Islet precursor cell (in vitro differentiated cells): ENCODE measurements at regions not wholly inside any gene's neighbourhood (a gene's known extent, or its start where the extent isn't known, plus 50 kb on each side); places are given as distances from the start of the nearest gene placed in this dataset.

Experiments used
- DNase-seq: peaks from one replicate; pipeline ENCODE4 v3.0.0-alpha.2; 2018

GRCh38 chr3:163927521-163927920 lies 1150.8 kb downstream of the SI start:
- DNase-seq, result no peak

DNA sequence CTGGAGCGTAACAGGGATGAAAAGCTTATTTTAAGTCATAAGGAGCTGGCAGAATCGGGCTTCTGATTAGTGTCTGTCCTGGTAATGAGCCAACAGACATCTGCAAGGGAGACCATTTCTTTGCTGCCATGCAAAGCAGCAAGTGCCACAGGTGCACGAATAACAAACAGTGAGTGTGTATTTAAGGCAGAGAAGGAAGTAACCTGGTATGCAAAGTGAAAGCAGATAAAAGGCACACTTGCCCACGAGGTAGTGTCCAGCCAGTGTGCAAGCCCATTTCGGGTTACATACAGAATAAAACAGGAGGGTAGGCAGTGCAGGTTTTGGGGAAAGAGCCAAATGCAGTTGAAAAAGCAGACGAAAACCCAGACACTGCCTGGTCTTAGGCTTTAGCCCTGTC lies 1153.7 kb downstream of the SI start:
- DNase-seq, result no peak

DNA sequence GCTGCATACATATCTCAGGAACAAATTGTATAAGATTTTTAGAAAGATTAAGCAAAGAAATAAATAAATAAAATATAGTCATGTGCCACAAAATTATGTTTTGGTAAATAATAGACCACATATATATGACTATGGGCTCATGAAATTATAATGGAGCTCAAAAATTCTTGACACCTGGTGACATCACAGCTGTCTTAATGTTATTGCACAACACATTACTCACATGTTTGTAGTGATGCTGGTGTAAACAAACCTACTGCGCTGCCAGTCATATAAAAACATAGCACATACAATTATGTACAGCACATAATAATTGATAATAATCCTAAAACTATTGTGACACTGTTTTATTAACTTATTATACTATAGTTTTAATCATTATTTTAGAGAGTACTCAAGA lies 1159.1 kb downstream of the SI start:
- no peak for DNase-seq

DNA sequence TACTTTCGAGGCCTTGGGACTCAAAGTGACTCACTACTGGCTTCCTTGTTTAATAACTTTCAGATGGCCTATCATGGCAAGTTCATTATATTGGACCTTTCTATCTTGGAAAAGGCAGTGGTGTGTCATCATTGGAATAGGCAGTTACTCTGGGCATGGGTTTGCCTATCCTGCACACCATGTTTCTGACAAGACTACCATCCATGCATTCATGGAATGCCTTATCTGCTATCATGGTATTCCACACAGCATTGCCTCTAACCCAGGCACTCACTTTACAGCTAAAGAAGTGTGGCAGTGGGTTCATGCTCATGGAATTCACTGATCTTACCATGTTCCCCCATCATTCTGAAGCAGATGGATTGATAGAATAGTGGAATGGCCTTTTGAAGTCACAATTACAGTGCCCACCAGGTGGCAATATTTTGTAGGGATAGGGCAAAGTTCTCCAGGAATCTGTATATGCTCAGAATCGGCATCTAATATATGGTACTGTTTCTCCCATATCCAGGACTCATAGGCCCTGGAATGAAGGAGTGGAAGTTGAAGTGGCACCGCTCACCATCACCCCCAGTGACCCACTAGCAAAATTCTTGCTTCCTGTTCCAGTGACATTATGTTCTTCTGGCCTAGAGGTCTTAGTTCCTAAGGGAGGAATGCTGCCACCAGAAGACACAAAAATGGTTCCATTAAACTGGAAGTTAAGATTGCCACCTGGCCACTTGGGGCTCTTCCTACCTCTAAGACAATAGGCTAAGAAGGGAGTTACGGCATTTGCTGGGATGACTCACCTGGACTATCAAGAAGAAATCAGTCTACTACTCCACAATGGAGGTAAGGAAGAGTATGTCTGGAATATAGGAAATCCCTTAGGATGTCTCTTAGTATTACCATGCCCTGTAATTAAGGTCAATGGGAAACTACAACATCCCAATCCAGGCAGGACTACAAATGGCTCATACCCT lies 1161.4 kb downstream of the SI start:
- no peak for DNase-seq

GRCh38 chr3:163915280-163915679 lies 1163.0 kb downstream of the SI start:
- no peak for DNase-seq

- no peak for DNase-seq
Observed at GRCh38 chr3:163914567-163914966, 1163.7 kb downstream of the SI start.

GRCh38 chr3:163891771-163892170 lies 1186.5 kb downstream of the SI start:
- no peak for DNase-seq

DNA sequence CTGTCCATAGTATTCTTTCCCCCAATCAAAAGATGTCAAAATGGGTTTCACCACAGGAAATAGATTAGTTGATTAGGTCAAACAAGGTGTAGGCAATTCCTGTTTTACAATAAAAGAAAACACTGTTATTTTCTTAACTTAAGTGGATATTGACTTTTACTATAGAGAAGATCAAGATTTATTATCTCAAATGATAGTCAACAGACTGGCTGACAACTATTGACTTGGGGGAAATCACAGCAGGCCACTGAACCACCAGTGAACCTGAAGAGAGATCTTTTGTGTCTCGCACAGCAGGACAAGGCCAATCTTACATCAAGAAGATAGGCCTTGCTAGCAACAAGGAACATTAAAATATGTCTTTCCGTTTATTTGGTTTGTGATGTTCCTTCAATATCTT lies 1187.6 kb downstream of the SI start:
- no peak for DNase-seq

DNA sequence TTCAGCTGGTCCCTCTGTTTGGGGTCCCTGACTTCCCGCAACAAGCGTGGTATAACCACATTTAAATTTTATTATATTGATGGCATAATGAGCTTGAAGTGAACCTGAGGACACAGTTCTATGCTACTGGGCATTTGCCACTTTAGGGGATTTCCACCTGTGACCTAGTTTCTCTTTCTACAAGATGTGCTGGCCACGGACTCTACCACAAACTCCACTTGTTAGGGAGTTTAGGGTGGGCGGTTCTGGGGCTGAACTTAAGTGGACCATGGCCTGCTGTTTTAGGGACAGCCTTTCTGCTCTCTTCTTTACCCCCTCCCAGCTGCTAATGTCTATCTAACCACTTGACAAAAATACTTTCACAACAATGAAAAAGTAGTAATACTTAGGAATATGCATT lies 1199.1 kb downstream of the SI start:
- no peak for DNase-seq

DNA sequence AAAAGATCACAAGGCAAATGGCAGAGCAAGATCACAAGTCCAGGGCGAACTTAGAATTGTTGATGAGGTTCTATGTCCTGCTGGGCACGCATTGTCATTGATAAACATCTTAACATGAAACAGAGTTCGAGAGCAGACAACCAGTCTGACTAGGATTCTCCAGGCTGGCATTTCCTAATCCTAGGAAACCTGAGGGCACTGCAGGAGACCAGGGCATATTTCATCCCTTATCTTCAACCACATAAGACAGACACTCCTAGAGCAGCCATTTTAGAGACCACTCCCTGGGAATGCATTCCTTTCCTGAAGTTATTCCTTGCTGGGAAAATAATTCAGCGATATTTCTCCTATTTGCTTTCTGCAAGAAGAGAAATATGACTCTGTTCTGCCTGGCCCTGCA lies 1199.9 kb downstream of the SI start:
- no peak for DNase-seq

DNA sequence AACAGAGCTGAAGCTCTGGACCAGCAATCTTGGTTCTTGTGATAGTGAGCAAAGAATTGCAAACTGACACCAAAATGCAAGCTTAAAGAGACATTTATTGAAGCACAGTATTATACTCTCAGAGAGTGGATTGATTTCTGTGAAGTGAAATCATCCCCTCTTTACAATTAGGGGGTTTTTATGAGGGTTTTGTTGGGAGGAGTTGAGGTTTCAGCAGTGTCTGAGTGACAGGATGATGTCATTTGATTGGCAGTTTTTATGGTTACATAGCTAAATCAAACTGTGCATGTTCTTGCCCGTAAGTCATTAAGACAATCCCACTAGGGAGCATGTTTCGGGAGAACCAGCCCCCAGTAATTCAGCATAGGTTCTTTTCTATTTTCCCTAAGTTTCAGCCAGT lies 1200.5 kb downstream of the SI start:
- DNase-seq, result no peak

DNA sequence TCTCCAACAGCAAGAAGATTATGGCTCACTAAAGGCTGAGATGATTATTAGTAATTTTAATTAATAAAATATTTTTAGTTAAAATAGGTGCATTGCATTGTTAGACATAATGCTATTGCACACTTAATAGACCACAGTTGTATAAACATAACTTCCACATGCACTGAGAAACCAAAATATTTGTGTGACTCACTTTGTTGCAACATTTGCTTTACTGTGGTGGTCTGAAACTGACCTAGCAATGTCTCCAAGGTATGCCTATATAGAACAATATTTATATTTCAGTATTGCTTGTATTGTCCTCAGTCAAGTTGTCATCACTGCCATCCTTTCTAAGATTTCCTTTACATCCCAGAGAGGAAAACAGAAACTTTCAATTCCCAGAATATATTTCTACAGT lies 1215.2 kb downstream of the SI start:
- DNase-seq, result no peak

- DNase-seq, result no peak
Observed at GRCh38 chr3:163852233-163852632, 1226.1 kb downstream of the SI start.

DNA sequence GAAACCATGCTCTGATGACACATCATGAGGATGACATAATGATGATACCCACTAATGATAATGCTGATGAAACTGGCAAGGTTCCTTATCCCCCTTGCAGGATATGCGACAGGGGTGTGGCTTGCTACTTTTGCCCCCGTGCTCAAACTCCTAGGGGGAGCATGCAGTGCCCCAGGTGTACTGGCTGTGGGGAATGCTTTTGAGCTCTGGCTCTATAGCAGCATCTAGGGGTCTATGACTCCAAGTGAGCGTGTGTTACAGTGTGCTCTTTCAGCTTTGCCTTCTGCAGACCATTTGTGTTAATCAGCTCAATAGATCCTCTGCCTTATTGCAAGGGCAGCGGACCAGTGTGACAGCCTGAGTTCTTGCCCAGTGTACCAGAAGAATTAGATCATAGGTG lies 1239.5 kb downstream of the SI start:
- peak; percentile 37 for DNase-seq

DNA sequence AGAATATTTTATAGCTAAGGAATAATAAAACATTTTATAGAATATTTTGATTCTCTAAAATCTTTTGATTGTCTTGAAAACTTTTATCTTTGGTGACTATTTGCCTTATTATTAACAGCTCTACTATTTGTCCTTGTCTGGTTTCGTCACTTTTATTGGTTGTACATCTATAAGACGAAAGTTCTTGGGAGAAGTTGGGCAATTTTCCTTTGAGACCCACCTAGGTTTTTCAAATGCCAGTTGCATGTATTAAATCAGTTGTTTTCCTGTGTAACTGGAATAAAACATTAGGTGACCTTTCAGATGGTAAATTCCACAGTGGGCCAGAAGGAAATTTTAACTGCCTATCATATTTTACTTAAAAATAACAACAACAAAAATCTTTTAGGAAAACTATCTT lies 1245.7 kb downstream of the SI start:
- DNase-seq, result no peak

DNA sequence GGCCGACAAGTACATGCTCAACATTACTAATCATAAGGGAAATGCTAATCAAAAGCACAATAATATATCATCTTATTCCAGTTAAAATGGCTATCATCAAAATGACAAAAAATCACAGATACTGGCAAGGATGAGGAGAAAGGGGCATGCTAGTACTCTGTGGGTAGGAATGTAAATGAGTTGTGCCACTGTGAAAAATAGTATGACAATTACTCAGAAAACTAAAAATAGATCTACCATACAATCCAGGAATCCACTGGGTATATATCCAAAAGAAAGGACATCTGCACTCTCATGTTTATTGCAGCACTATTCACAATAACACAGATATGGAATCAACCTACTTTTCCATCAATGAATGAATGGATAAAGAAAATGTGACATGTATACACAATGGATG lies 1256.5 kb downstream of the SI start:
- DNase-seq, result no peak

DNA sequence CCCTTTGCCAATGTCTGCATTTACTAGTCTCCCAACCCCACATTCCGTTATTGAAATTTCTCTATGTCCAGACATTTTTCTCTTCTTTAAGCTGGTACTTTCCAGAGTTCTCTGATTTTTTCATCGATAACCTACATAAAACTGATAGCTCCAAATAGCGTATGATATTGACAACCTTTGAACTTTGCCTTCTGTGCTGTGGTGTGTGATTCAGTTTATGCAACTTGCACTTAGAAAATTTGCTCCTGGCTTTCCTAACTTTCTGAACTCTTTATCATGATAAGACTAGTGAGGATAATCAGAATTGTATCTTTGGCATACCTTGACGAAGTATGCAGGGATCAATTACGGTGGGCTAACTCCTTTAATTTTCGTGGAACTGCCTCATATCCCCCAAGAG lies 1261.3 kb downstream of the SI start:
- no peak for DNase-seq

DNA sequence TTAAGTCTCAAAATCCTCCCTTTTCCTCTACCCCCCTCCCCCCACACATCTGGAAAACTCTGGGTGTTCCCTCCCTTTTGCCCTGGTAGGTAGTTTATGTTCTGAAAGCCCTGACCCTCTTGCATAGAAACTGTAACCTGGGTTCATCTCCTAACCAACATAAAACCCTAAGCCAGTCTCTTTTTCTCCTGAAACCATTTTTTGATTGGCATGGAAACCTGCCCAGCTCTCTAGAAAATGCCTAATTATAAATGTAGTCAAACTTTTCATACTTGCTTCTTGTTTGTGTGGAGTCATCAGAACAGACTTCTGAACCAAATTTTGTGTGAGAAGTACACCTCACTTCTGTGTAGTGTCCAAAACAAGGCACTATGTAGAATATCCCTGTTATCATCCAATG lies 1264.4 kb downstream of the SI start:
- no peak for DNase-seq

DNA sequence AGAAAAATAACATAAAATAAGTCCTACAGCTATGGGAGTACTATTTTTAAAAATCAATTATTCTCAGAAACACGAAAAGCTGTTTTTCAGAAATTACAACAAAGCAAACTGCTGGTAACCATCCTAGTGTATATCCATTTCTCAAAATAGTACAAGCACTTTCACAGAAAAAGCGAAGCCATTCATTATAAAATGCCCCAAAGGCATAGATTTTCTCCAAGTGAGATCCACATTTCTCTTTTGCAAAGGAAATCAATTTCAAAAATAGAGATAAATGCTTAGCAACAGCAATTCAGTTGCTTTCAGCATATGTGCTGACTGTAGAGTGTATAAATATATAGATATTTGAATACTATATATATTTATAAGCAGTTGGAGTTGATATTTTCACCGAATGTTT lies 1266.3 kb downstream of the SI start:
- no peak for DNase-seq

GRCh38 chr3:163809540-163809993 lies 1268.7 kb downstream of the SI start:
- no peak for DNase-seq

- no peak for DNase-seq
Observed at GRCh38 chr3:163786416-163786815, 1291.9 kb downstream of the SI start.

DNA sequence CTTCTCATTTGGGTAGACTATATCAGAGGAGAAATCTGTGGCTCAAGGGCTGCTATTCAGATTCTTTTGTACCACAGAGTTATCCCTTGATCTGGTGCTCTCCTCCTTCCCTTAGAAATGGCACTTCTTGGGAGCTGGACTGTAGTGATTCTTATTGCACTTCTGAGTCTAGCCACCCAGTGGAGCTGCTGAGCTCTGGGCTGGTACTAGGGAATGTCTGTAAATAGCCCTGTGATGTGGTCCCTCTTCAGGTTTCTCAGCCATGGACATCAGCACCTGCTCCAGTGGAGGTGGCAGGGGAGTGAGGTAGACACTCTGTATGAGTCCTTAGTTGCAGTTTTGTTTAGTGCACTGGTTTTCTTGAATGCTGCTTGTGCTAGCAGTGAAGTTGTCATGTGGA lies 1292.6 kb downstream of the SI start:
- peak; percentile 69 for DNase-seq

GRCh38 chr3:163779396-163780344 lies 1298.6 kb downstream of the SI start:
- peak; percentile 52 for DNase-seq

DNA sequence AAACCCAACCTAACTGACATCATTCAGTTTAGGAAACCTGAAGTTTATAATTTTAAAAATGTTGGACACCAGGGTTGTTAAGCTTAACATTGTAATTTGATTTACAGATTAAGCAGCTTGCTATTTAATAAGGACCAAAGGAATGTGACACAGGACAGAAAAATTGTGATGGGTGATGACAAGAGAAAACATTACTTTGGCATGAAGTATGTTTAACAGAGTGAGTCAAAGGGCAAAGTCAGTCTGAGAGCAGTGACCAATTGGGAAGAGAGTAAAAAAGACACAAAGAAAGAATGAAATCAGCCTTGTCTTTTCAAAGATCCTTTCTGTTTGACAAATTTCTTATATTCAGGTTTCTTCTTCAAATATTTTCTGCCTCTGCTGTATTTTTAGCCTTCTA lies 1301.6 kb downstream of the SI start:
- DNase-seq, result no peak
